ENCODE measurements at regions not wholly inside any gene's neighbourhood (a gene's known extent, or its start where the extent isn't known, plus 50 kb on each side); places are given as distances from the start of the nearest gene placed in this dataset.

- H3K27ac ChIP-seq (replicated peaks): no peak overlapping the region
- no peaks in the 10 kb centered on the region for H3K27me3 ChIP-seq (ENCODE audit: insufficient read depth, poor library complexity, severe bottlenecking)
- no peak for DNase-seq (ENCODE audit: low read depth in 1 of 2, low spot score in 1 of 2)
- TF ChIP-seq REST (IDR thresholded peaks at IDR 0.05; ENCODE audit: insufficient replicate concordance, low read depth) (no peak), GABPA (IDR thresholded peaks at IDR 0.05; ENCODE audit: low read depth) (no peak), POLR2AphosphoS5 (IDR thresholded peaks at IDR 0.05; ENCODE audit: low read depth) (no peak), SPI1 (IDR thresholded peaks at IDR 0.05; ENCODE audit: borderline replicate concordance, low read depth) (no peak), CTCF (IDR thresholded peaks at IDR 0.05; ENCODE audit: insufficient read depth, low read length) (no peak)
- H3K4me3 ChIP-seq (replicated peaks; ENCODE audit: insufficient read depth, low read length): no peak overlapping the region
These were observed 390.4 kb upstream of the MEIS2 start for GRCh38 chr15:37490707-37491106.

GRCh38 chr15:37516621-37517020, 416.3 kb upstream of the MEIS2 start:
- TF ChIP-seq SPI1 (IDR thresholded peaks at IDR 0.05; ENCODE audit: borderline replicate concordance, low read depth) (no peak), CTCF (IDR thresholded peaks at IDR 0.05; ENCODE audit: insufficient read depth, low read length) (no peak), POLR2AphosphoS5 (IDR thresholded peaks at IDR 0.05; ENCODE audit: low read depth) (no peak), REST (IDR thresholded peaks at IDR 0.05; ENCODE audit: insufficient replicate concordance, low read depth) (no peak), GABPA (IDR thresholded peaks at IDR 0.05; ENCODE audit: low read depth) (no peak)
- Histone ChIP-seq H3K27ac (replicated peaks) (no peak overlapping the region), H3K27me3 (ENCODE audit: insufficient read depth, poor library complexity, severe bottlenecking) (no peaks in the 10 kb centered on the region), H3K4me3 (replicated peaks; ENCODE audit: insufficient read depth, low read length) (no peak overlapping the region)
- no peak for DNase-seq (ENCODE audit: low read depth in 1 of 2, low spot score in 1 of 2)

GRCh38 chr15:37517191-37517895, 417.0 kb upstream of the MEIS2 start:
- Histone ChIP-seq H3K27me3 (ENCODE audit: insufficient read depth, poor library complexity, severe bottlenecking) (no peaks in the 10 kb centered on the region), H3K4me3 (replicated peaks; ENCODE audit: insufficient read depth, low read length) (no peak overlapping the region), H3K27ac (replicated peaks) (no peak overlapping the region)
- DNase-seq (ENCODE audit: low read depth in 1 of 2, low spot score in 1 of 2): no peak
- TF ChIP-seq REST (IDR thresholded peaks at IDR 0.05; ENCODE audit: insufficient replicate concordance, low read depth) (no peak), POLR2AphosphoS5 (IDR thresholded peaks at IDR 0.05; ENCODE audit: low read depth) (no peak), SPI1 (IDR thresholded peaks at IDR 0.05; ENCODE audit: borderline replicate concordance, low read depth) (no peak), CTCF (IDR thresholded peaks at IDR 0.05; ENCODE audit: insufficient read depth, low read length) (no peak), GABPA (IDR thresholded peaks at IDR 0.05; ENCODE audit: low read depth) (no peak)

Measured in HL-60 (cell line).